K562 (cell line): ENCODE measurements at regions not wholly inside any gene's neighbourhood (a gene's known extent, or its start where the extent isn't known, plus 50 kb on each side); places are given as distances from the start of the nearest gene placed in this dataset.

ENCODE experiments used
- ATAC-seq: fragments of 200-7000 bp; cut with Tn5 transposase; 3 replicates; pipeline ENCODE4 v1.9.1; 2020; ENCODE audit warnings: moderate library complexity
- BruUV-seq: library from RNA; stranded (reverse); fragments of 400-500 nt; replicated peaks from 2 replicates; lab custom pipeline; 2021; lab: Mats Ljungman, UMichigan
- CTCF ChIA-PET: fragments of 300-600 bp; formaldehyde crosslinking; extraction: SDS; loops from one replicate; lab custom pipeline; 2021; ENCODE audit warnings: low intra/inter-chr PET ratio; lab: Yijun Ruan, JAX
- POLR2A ChIA-PET: fragments of 300-600, 350-650 bp; sonication (Branson Sonifier 250); formaldehyde crosslinking; extraction: SDS; loops from one replicate; lab custom pipeline; 2021; ENCODE audit warnings: antibody characterized with exemption, inconsistent platforms; lab: Yijun Ruan, JAX
- DNase-seq, 4 experiments: peaks; one replicate each; pipeline versions ENCODE4 v3.0.0 to v3.0.0-alpha.2; 2011 to 2018; ENCODE audit warnings: low spot score in 3 of 4, mixed read lengths in 3 of 4; ENCODE audit errors: extremely low read depth in 1 of 4
- FAIRE-seq: peaks from 2 replicates; lab custom pipeline; 2011; peaks lifted over from hg19 to GRCh38; lab: Jason Lieb, UNC
- H2AFZ ChIP-seq: 2 replicates; pipeline ENCODE4 v1.6.0; 2011; ENCODE audit warnings: low read depth, low read length, control low read depth, inconsistent platforms
- H3K27ac ChIP-seq: fragments of 200-600 bp; 3 replicates; pipeline ENCODE4 v1.8.0; 2011; ENCODE audit warnings: low read depth, mild to moderate bottlenecking, control low read depth, inconsistent platforms, low read length, moderate library complexity, mixed read lengths; ENCODE audit errors: extremely low read depth
- H3K27me3 ChIP-seq, 2 experiments: fragments of 300-600 bp in 1 of 2; 2 replicates in 1 of 2; 3 replicates in 1 of 2; pipeline versions ENCODE4 v1.6.0 to v1.8.0; 2011; ENCODE audit warnings: inconsistent platforms in 2 of 2, low read length in 2 of 2, mild to moderate bottlenecking in 1 of 2, mixed read lengths in 1 of 2, moderate library complexity in 1 of 2; ENCODE audit not compliant: control insufficient read depth in 2 of 2, insufficient read depth in 2 of 2
- H3K36me3 ChIP-seq: fragments of 300-600 bp; 3 replicates; pipeline ENCODE4 v1.8.0; 2011; ENCODE audit warnings: mild to moderate bottlenecking, low read length, inconsistent platforms; ENCODE audit not compliant: control insufficient read depth, insufficient read depth
- H3K4me1 ChIP-seq, 2 experiments: fragments of 200-600 bp in 1 of 2; replicated peaks in 1 of 2; 2 replicates in 1 of 2; 3 replicates in 1 of 2; pipeline versions ENCODE4 v1.5.1 to v1.8.0; 2011; ENCODE audit warnings: inconsistent platforms in 2 of 2, low read length in 2 of 2, mild to moderate bottlenecking in 1 of 2, mixed read lengths in 1 of 2, moderate library complexity in 1 of 2; ENCODE audit not compliant: control insufficient read depth in 2 of 2, insufficient read depth in 2 of 2
- H3K4me2 ChIP-seq: 2 replicates; pipeline ENCODE4 v1.6.1; 2011; ENCODE audit warnings: low read length, control low read depth, inconsistent platforms, mixed read lengths; ENCODE audit not compliant: insufficient read depth
- H3K4me3 ChIP-seq: fragments of 200-600 bp; sonication (generic), shearing (Covaris generic); 2 replicates; pipeline ENCODE4 v1.5.1; 2016; ENCODE audit warnings: control low read depth, inconsistent platforms
- H3K79me2 ChIP-seq: fragments of 200-600 bp; 3 replicates; pipeline ENCODE4 v1.8.0; 2011; ENCODE audit warnings: low read length, inconsistent platforms; ENCODE audit not compliant: control insufficient read depth, insufficient read depth
- H3K9ac ChIP-seq, 2 experiments: 2 replicates each; pipeline versions ENCODE4 v1.6.0 to v1.6.1; 2011; ENCODE audit warnings: low read depth in 2 of 2, low read length in 2 of 2, control low read depth in 1 of 2, inconsistent platforms in 1 of 2, mild to moderate bottlenecking in 1 of 2, mixed read lengths in 1 of 2; ENCODE audit not compliant: insufficient read depth in 1 of 2
- H3K9me1 ChIP-seq: one replicate; pipeline ENCODE4 v1.6.0; 2011; ENCODE audit warnings: inconsistent platforms, mild to moderate bottlenecking, low read length, moderate library complexity; ENCODE audit not compliant: control insufficient read depth, insufficient read depth
- H3K9me3 ChIP-seq: replicated peaks from 2 replicates; pipeline ENCODE4 v1.5.1; 2011; ENCODE audit warnings: low read depth, low read length, inconsistent platforms; ENCODE audit not compliant: control insufficient read depth, insufficient read depth
- H4K20me1 ChIP-seq: replicated peaks from 2 replicates; pipeline ENCODE4 v1.6.1; 2011; ENCODE audit warnings: low read length, inconsistent platforms, mixed read lengths; ENCODE audit not compliant: control insufficient read depth, insufficient read depth
- ARID2 ChIP-seq: fragments of 450-650 bp; IDR thresholded peaks from 2 replicates; pipeline ENCODE4 v1.6.1; 2017; ENCODE audit warnings: antibody characterized with exemption, mild to moderate bottlenecking
- ELF2 ChIP-seq: fragments of 250-450 bp; sonication (Bioruptor Pico); IDR thresholded peaks from 2 replicates; pipeline ENCODE4 v1.5.0; 2021; ENCODE audit warnings: mild to moderate bottlenecking
- ERF ChIP-seq: fragments of 450-650 bp; formaldehyde crosslinking; IDR thresholded peaks from 2 replicates; pipeline ENCODE4 v1.4.0; 2020; ENCODE audit warnings: mild to moderate bottlenecking, mixed read lengths
- HDAC2 ChIP-seq: fragments of 450-650 bp; IDR thresholded peaks from 2 replicates; pipeline ENCODE4 v1.6.1; 2016; ENCODE audit warnings: mild to moderate bottlenecking
- KDM5B ChIP-seq: fragments of 200-600 bp; sonication (generic); IDR thresholded peaks from 2 replicates; pipeline ENCODE4 v1.6.1; 2012; ENCODE audit warnings: low read depth, mild to moderate bottlenecking, moderate library complexity, low read length, control low read depth, inconsistent platforms; ENCODE audit not compliant: insufficient replicate concordance
- L3MBTL2 ChIP-seq: fragments of 450-650 bp; IDR thresholded peaks from 2 replicates; pipeline ENCODE4 v1.6.1; 2016; ENCODE audit warnings: mild to moderate bottlenecking, moderate library complexity
- SAFB2 ChIP-seq: fragments of 200-400 bp; formaldehyde crosslinking; IDR thresholded peaks from 2 replicates; pipeline ENCODE4 v1.6.1; 2018; ENCODE audit warnings: borderline replicate concordance, low read length, low read depth, moderate library complexity; ENCODE audit not compliant: severe bottlenecking
- ZNF707 ChIP-seq: fragments of 250-450 bp; sonication (Bioruptor Pico); conservative IDR thresholded peaks from 2 replicates; pipeline ENCODE4 v1.8.0; 2022; ENCODE audit warnings: inconsistent platforms, mild to moderate bottlenecking, moderate library complexity
- WGBS: fragments of 100-300 bp; shearing (Covaris generic); methylation state at CpG from one replicate; pipeline ENCODE4 v1.1.6; 2016; ENCODE audit warnings: low coverage, mixed read lengths; ENCODE audit not compliant: insufficient coverage; ENCODE audit errors: missing lambda C conversion rate; 5-methylcytosine and 5-hydroxymethylcytosine counted together
- in situ Hi-C: fragments of 300-500 bp; cut with MboI; formaldehyde crosslinking; loops from 4 replicates; pipeline ENCODE4 v1.15.0; 2018; ENCODE audit warnings: inconsistent platforms, mixed read lengths
- intact Hi-C: fragments of 100-400 bp; cut with micrococcal nuclease; formaldehyde crosslinking; loops from 2 replicates; pipeline ENCODE4 v1.14.2; 2022
- TF ChIP-seq, protein P1 (sequence below): fragments of 250-450 bp; sonication (Bioruptor Pico); IDR thresholded peaks from 2 replicates; pipeline ENCODE4 v1.5.0; 2021; ENCODE audit warnings: mild to moderate bottlenecking, moderate library complexity
- TF ChIP-seq, protein P2 (sequence below): fragments of 450-650 bp; IDR thresholded peaks from 2 replicates; pipeline ENCODE4 v1.6.1; 2016; ENCODE audit warnings: mild to moderate bottlenecking
- TF ChIP-seq, protein P3 (sequence below): fragments of 250-450 bp; sonication (Bioruptor Pico); IDR thresholded peaks from 2 replicates; pipeline ENCODE4 v1.8.0; 2022; ENCODE audit warnings: moderate library complexity, mild to moderate bottlenecking, inconsistent platforms
- TF ChIP-seq, protein P4 (sequence below): sonication (generic); formaldehyde crosslinking; IDR thresholded peaks from 2 replicates; pipeline ENCODE4 v1.8.0; 2022; ENCODE audit warnings: mild to moderate bottlenecking, missing genetic modification reagents, borderline replicate concordance

DNA sequence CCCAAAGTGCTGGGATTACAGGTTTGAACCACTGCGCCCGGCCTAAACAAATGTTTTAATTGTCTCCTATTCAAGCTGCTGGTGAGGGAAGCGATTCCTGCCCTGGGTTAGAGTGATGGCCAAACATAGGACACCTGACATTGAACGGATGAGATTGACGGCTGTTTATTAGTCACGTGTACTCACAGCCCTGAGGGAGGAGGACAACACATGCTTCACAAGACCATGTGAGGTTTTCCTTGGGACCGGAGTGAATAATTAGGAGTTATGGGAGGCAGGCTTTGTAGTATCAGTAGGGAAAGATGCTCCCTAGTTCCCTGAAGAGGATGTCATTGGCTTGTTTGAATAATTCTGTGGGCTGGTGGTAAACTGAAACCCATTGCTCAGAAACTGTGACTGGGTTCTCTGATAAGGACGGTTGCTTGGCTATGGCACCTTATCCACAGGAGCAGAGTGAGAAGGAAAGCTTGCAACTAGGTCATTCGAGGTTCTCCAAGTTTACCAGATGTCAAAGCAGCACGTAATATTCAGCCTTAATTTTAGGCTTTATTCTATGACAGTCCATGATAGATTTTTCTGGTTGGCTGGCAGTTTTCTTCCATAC is 245.8 kb downstream of the PLA2G4A start:
- no peaks in the 10 kb centered on the region for H3K9me1 ChIP-seq
- H3K79me2 ChIP-seq: peaks cover 8% of the 10 kb centered on the region; the same call in 2 of the 3 replicates
- peaks cover 0 to 8% of the 10 kb centered on the region in 2 experiments; a peak in 2 of 5 replicates for H3K4me1 ChIP-seq
- no peaks in the 10 kb centered on the region for H3K27me3 ChIP-seq
- H3K27ac ChIP-seq: peak overlapping the region; percentile 46
- peak overlapping the region; percentile 20 for H3K4me2 ChIP-seq
- H3K36me3 ChIP-seq: no peaks in the 10 kb centered on the region
- intact Hi-C loops (no loop called here), in situ Hi-C loops (no loop called here)
- FAIRE-seq (peak; percentile 56), ATAC-seq (peak; percentile 49), DNase-seq (peak in 2 of 4 experiments; percentile 22 to 65)
- BruUV-seq: no TSS peak
- POLR2A ChIA-PET: interaction anchor here (0.6 kb wide), 1 partner anchor 567 kb away, joined by 3 read pairs; no protein-coding TSS in a partner anchor
- H3K9me3 ChIP-seq: peaks cover 5% of the 10 kb centered on the region; the same call in 1 of the 2 replicates
- no peak overlapping the region for H3K4me3 ChIP-seq
- H4K20me1 ChIP-seq: no peaks in the 10 kb centered on the region
- H3K9ac ChIP-seq: no peak overlapping the region
- 18% methylated on average over 10 of the region's 10 CpGs for WGBS
- H2AFZ ChIP-seq: no peak overlapping the region
- CTCF ChIA-PET: no interaction called here
- TF ChIP-seq SAFB2 (no peak), L3MBTL2 (peak; percentile 20; the same call in 1 of the 2 replicates), KDM5B (no peak), ELF2 (CRISPR knock-in tag) (no peak), ARID2 (no peak), ERF (CRISPR knock-in tag) (no peak), HDAC2 (no peak), ZNF707 (no peak)
- TF ChIP-seq, protein P1, sequence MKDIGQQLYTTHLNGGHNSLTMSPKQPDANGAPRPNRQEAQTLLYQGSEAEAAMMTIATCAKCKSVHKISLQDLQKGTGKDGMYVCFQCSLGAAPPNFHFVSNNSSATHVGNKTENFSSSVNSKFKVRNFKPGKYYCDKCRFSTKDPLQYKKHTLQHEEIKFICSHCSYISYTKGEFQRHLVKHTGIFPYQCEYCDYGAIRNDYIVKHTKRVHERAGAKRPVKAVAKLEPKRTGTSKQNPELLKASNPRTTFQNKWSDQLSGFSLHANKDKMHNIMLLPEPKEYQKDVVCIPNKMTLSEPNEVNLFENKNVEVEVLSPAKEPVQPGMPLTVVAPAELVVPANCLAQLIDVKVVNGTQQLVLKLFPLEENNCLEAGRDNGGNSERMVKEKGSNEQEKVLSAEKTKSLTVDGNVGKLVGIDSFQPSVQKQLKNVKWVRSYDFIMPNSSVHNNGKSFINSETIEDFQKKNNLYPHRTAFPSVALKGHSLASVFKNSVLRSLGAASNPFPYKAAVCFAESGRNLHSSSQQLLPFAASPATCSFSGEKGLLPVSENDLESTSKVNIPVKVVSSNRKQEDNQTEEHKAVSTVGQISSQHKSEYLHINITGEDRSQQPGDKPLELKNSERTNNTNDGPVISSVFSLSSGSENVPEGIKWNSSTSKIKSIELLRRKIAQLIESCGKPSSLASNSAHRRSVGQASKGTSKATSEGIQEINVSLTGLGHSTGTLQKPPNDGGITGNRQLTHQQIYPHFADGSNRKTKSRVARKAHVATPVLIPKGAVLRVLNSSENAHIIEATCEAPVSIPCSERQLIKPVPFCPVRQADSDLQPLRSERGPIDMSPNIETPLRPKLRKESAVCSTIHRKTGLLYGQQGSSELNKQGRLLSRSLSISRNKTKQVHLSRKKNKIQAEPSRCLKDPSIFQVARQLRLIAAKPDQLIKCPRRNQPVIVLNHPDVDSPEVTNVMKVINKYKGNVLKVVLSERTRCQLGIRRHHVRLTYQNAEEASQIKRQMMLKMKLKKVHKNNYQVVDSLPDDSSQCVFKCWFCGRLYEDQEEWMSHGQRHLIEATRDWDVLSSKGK: no peak
- TF ChIP-seq, protein P2, sequence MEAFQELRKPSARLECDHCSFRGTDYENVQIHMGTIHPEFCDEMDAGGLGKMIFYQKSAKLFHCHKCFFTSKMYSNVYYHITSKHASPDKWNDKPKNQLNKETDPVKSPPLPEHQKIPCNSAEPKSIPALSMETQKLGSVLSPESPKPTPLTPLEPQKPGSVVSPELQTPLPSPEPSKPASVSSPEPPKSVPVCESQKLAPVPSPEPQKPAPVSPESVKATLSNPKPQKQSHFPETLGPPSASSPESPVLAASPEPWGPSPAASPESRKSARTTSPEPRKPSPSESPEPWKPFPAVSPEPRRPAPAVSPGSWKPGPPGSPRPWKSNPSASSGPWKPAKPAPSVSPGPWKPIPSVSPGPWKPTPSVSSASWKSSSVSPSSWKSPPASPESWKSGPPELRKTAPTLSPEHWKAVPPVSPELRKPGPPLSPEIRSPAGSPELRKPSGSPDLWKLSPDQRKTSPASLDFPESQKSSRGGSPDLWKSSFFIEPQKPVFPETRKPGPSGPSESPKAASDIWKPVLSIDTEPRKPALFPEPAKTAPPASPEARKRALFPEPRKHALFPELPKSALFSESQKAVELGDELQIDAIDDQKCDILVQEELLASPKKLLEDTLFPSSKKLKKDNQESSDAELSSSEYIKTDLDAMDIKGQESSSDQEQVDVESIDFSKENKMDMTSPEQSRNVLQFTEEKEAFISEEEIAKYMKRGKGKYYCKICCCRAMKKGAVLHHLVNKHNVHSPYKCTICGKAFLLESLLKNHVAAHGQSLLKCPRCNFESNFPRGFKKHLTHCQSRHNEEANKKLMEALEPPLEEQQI: no peak
- TF ChIP-seq, protein P3, sequence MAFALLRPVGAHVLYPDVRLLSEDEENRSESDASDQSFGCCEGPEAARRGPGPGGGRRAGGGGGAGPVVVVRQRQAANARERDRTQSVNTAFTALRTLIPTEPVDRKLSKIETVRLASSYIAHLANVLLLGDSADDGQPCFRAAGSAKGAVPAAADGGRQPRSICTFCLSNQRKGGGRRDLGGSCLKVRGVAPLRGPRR (CRISPR knock-in tag): no peak
- TF ChIP-seq, protein P4, sequence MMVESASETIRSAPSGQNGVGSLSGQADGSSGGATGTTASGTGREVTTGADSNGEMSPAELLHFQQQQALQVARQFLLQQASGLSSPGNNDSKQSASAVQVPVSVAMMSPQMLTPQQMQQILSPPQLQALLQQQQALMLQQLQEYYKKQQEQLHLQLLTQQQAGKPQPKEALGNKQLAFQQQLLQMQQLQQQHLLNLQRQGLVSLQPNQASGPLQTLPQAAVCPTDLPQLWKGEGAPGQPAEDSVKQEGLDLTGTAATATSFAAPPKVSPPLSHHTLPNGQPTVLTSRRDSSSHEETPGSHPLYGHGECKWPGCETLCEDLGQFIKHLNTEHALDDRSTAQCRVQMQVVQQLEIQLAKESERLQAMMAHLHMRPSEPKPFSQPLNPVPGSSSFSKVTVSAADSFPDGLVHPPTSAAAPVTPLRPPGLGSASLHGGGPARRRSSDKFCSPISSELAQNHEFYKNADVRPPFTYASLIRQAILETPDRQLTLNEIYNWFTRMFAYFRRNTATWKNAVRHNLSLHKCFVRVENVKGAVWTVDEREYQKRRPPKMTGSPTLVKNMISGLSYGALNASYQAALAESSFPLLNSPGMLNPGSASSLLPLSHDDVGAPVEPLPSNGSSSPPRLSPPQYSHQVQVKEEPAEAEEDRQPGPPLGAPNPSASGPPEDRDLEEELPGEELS (CRISPR knock-in tag): no peak
